NK-92 treated with Interleukin-12 subunit alpha and Interleukin-12 subunit beta, amount 100 ng/mL, for 24 hours (cell line): ENCODE measurements at regions not wholly inside any gene's neighbourhood (a gene's known extent, or its start where the extent isn't known, plus 50 kb on each side); places are given as distances from the start of the nearest gene placed in this dataset.

Source experiments
- DNase-seq: peaks from one replicate; lab custom pipeline; 2025; lab: John Stamatoyannopoulos, UW

DNA sequence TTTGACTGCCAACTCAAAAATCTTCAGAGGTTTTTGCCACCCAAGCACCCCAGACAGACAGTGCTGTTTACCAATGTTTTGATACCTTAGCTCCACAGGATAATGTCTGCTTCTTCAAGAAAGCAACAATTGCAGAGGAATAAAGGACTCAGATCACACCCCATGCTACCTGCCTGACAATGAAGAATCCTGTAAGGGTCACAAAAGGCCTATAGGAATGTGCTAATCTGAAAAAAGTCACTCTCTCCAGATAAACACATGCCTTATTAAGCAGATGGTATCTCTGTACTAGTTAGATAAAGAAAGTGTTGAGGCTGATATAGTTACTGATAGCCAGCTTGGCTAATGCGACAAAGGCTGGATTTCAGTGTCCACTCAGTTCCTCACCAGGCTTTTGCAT lies 1076.7 kb upstream of the SORCS1 start:
- DNase-seq: no peak

DNA sequence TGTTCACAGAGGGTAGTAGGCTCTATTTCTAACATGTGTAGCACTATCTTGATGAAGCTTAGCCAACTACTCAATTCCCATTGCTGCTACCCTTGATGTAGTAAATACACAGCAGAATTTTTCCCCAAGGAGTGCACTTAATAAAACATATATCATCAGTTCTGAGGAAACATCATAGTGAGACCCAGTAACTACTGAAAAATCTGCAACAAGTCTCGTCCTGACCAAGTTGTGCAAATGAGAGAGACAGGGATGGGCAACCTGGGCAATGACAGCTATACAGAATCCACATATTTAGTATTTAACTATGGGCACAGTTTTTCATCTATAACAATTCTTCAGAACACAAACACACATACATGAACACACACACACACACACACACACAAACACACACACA lies 1073.8 kb upstream of the SORCS1 start:
- no peak for DNase-seq

DNA sequence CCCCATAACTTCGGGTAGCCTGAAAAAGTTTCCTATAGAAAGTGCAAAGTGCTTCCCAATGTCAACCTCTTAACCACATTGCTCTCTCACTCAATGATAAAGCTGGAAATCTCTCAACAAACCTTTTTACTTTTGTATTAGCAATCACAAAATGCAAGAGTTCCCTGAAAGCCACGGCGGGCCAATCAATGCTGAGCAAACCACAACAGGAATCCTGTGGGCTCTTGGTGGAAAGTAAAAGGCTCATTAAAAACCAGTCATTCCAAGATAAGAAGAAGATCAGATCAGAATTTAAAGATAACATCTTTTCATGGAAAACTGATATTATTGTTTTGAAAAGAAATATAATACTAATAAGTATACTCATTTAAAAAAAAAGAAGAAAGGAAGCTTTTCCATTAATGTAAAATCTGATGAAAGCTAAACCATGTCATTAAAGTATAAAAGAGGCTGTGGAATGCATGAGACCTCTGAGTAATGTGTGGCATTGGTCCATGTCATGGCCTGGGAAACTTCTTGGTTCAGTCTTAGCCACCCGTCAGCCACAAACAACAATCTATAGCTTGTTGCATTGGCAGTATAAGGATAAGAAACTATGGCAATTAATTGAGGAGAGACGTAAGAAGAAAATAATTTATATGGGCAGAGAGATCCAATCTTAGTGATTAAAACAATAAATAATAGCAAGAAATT lies 1066.1 kb upstream of the SORCS1 start:
- DNase-seq: no peak

DNA sequence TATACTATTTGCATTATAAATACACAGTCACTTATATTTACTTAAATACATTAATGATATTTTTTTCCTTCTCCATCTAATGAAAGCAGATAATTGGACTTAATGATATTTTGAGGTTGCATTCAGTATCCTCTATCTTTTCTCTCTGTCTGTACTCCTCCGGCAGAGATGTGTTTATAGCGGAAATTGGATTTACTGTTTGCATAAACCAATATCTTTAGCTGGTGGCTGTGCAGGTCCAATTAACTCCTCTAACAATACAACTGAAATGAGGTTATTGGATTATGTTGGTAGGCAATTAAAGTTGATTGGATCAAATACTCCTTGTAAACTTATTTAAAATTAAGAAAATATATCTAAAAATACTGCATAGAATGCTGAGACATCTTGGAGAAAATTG lies 1044.2 kb upstream of the SORCS1 start:
- DNase-seq: no peak

DNA sequence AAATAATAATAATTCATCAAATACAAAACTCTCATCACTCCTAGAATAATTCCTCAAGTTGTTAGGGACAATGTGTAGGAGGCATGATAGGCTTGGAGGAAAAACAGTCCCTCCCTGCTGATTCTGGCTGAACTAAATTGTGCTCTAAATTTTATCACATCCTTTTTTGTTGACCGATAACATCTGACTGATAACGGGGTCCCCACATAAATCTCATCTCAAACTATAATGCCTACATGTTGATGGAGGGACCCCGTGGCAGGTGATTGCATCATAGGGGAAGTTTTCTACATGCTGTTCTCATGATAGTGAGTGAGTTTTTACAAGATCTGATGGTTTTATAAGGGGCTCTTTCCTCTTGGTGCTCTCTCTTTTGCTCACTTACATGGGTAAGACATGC lies 1043.5 kb upstream of the SORCS1 start:
- no peak for DNase-seq

DNA sequence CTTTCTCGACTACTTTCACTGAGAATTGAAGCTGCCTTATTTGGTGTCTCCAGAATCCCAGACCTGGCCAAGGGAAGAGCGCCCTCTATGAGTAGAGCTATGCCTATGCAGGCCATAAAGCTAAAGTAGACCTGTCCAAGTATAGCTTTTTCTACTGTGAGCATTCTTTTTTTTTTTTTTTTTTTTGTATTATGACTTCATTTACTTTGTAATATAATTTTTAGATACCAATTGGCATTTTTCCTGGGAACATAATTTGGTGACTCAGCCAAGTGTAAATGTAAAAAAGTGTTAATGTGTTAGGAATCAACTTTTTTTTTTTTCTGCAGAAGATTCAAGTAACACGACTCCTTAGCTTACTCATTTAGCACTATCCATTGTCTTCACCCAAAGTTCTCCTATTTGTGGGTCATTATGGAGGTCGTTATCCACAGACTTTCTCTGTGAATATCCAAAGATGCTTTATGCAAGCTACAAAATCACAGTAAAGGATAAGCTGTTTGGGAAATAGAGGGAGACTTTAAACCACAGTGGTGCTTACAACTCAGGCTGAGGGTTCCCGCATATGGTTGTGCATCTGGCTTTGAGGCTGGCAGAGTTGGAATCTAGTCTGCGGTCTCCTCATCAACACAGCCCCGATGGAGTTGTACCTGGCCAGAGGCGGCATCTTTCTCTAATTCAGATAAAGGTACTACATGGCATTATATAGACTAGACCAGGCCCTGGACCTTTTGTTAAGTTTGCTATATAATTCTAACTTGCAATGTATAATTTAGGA lies 1040.2 kb upstream of the SORCS1 start:
- no peak for DNase-seq

DNA sequence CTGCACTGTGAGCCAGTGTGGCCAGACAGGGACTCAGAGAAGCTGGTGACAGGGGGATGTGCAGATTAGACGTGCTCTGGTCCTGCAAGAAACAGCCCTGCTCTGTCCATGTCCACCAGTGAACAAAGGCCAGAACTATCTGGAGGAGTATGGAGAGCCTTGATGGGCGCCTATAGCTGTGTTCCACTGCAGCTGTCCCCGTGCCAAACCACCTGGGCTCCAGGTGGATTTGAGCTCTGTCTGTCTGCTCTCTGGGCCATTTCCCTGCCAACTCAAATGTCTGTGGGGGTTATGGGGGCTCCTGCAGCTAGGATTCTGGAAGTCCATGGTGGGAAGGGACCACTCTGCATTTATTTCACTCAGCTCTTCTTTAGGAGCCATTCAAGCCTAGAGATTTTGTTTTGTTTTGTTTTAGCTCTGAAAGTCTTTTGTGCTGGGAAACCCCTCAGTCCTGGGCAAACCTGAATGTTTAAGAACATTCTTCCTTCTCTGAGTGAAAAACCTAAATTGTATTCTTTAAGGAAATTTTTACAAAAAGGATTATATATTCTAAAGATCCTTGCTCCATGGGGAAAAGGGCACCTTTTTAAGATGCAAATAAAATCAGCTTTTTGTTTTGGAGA lies 1039.5 kb upstream of the SORCS1 start:
- no peak for DNase-seq

DNA sequence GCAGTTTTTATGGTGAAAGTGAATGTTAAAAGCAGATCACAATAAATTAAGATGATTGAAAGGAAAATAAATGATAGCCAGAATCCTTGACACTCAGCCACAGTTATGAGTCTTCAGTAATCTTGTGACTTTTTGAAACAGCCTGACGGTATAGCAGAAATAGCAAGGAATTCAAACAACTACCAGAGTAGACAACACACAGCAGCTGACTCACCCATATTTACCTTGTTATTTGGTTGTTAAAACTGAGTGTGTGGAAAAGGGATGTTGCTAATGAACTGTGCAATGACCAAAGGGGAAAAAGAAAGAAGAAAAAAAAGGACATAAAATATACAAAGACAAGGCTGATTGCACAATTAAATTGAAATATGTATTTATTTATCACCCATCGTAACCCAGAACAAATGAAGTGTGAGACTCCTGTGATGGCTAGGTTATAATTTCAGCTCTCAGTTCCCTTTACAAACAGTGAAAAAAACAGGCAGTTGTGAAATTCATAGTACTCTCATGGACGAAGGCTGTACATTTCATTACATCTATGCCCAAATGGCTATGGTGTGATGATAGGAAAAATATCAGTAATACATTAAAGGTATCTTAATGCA lies 1023.0 kb upstream of the SORCS1 start:
- DNase-seq: no peak

DNA sequence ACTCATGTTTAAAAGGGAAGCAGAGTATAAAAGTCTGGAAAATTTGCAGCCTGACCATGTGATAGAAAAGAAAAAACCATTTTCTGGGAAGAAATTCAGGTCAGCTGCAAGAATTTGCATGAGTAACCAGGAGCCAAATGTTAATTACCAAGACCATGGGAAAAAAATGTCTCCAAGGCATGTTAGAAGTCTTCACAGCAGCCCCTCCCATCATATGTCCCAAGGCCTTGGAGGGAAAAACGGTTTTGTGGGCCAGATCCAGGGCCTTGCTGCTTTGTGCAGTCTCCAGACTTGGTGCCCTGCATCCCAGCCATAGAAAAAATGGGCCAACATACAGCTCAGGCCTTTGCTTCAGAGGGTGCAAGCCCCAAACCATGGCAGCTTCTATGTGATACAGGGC lies 1019.6 kb upstream of the SORCS1 start:
- DNase-seq: no peak

DNA sequence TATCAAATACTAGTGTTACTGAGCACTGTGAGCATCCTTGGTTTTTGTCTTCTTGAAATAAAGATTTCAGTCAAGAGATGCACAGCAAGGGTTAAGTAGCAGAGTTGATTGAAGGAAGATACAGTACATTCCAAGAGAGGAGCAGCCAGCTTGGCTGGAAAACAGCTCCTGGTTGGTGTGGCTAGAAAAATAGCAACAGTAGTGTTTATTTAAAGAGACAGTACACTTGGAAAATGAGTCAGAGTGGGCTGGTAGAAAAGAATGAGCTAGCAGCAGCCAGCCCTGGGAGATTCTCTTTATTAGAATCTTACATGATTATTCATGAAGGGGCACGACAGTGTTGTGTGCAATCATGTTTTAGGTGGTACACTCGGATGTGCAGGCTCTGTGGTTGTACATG lies 1016.4 kb upstream of the SORCS1 start:
- DNase-seq: no peak

DNA sequence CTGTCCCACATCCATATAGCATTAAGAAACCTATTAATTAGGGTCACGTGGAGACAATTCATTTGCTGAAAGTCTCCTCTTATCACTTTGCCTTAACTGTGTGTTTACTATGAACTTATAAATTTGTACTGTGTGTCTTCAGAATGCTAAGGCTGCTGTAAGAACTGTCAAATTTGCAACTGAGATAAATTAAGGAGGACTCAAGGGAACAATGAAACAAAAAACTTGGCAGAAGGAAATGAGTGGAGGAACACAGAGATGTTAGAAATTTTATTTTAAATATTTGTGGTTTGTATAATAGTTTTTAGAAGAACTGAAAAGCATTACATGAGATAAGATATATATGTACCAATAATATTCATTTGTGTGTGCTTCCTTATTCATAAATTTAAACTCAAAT lies 1005.3 kb upstream of the SORCS1 start:
- DNase-seq: no peak

DNA sequence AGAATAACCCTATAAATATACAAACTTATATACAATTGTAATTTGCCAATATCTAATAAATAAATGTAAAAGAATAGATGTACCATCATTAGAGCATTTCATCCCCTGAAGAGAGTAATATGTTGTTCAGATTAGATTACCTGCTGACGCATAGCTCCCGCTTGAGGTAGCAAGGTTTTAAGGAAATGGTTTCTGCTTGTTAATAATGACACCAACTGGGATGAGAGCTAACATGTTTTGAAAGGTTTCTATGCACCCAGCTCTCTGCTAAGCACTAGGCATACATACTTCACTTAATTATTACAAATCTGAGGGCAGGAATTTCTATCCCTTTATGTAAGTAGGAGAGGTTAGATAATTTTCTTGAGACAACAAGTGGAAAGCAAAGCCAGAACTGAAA lies 1003.3 kb upstream of the SORCS1 start:
- no peak for DNase-seq

DNA sequence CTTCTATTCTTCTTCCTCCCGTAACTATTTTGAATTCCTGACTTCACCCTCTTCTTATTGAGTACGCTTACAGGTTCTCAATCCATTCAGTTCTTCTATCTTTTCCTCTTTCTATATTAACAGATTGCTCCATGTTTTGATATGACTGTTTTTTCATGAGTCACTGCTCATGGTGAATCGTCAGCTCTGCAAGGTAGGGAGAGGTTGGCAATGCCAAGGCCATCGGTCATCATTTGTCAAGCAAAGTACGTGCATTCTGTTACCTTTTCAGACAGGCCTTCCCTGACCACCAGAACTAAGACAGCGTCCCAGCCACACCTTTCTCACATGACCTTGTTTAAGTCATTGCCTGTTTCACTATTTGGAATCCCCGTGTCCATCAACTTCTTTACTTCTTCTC lies 1001.9 kb upstream of the SORCS1 start:
- DNase-seq: no peak

DNA sequence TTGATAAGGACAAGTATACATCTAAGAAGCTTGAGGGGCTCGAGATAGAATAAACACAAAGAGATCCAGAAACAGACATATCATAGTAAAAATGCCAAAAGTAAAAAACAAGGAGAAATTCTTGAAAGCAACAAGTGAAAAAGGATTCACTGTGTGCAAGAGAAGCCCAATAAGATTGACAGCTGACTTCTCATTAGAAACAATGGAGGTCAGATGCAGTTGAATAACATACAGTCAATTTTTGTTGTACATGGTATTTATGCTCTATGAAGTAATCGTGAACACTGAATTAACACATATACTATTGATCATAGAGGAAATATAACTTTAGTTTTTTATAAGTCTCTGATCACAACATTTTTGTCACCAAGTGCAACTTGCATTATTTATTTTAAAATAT lies 982.8 kb upstream of the SORCS1 start:
- no peak for DNase-seq

DNA sequence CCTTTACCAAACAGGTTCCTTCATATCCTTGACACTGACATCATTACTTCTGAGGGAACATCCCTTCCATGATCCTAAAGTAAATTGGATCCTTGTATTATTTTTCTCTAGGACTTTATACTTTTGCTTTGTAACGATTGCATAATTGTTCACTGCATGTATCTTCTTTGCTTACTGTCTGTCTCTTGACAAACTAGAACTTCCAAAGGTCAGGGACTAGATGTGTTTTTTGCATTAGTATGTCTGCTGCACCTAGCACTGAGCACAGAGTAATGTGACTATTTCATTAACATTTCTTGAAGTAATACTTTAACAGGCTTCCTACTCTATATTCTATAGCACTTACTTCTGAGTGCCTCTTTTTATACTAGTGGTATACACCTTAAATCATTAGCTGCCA lies 976.6 kb upstream of the SORCS1 start:
- no peak for DNase-seq

DNA sequence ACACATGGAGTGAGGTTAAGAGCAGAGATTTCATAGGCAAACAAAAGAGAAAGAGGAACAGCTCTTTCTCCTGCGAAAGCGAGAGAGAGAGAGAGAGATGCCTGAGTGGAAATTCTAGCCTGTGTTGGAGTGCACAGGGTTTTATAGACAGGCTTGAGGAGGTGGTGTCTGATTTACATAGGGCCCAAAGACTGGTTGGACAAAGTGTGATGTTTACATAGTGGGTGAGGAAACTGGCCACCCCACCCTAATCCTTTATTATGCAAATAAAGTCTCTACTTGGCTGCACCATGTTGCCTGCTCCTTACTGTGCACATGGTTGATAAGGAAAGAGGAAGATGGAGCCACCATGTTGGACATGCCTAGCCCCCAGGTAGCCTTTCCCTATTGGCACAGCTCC lies 967.8 kb upstream of the SORCS1 start:
- DNase-seq: no peak

DNA sequence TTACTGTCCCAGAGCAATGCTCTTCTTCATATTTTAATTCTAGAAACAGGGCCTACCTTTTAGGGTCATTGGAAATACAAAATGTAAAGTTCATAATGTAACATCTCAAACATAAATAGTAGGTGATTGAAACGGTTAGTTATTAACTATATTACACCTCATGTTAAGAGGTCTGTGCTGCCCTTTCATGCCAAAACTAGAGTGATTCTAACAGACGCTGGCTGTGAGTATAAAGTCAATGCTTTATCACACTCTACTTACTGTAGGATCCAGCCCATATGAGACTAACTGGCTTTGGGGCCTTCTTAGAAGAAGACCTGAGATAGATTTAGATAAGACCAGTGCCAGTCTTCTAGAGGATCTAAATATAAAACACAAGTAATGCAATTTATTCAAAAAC lies 966.1 kb upstream of the SORCS1 start:
- no peak for DNase-seq

DNA sequence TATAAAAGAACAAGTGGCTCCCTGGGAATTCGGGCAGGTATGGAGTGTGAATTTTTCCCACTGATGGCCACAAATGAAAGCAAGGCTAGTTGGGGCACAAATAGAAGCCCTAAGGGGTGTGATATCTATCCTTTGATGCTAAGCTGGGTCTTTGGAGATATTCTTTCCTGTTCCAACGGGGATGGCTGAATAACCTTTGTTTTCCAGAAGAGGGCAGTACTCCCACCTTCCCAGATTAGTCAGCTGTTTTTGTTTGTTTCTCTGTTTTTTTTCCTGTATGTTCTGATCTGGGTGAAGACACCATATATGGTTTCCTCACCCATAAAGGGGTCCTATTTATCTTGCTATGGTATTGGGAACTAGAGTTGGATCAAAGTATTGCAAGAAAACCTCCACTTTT lies 947.7 kb upstream of the SORCS1 start:
- no peak for DNase-seq

DNA sequence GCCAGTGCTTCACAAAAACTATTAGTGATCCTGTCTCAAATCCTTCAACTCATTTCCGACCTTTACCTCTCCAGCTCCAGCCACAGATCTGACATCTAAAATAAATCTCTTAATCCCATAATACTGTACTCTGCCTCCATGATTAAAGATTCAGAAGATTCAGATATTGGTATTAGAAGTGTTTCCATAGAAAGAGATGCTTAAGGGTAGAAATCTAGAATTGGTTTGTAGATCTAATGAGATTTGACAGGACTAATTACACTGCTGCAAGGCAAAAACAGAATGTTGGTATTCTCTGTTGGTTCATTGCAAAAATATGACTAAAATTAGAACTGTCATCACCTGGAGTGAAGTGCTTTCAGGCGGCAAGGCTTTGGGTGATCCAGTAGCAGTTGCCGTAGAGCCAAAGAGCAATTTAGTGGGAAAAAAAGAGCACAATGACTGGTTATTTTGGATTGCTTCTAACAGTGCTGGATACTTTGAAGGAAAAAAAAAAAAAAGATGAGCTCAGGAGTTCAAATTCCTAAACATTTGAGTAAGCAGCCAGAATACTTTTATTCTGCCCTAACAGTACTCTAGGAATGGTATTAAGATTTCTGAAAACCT lies 940.1 kb upstream of the SORCS1 start:
- no peak for DNase-seq

DNA sequence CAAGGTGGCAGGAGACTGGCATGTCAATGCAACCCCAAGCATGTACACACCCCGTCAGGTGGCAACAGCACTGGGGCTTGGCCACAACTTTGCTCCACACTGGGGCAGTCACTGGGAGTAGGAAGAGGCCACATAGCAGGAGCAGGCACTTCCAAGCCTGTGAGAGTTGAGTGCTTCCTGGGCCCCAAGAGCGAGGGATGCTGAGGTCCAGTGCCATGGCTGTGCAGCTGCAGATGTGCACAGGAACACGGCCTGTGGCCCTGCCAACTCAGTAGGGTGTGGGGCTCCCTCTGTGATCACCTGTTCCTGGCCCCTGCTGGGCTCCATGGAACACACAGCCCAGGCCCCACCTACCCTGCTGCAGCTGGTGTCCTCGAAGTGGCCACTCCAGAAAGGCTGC lies 932.8 kb upstream of the SORCS1 start:
- no peak for DNase-seq

DNA sequence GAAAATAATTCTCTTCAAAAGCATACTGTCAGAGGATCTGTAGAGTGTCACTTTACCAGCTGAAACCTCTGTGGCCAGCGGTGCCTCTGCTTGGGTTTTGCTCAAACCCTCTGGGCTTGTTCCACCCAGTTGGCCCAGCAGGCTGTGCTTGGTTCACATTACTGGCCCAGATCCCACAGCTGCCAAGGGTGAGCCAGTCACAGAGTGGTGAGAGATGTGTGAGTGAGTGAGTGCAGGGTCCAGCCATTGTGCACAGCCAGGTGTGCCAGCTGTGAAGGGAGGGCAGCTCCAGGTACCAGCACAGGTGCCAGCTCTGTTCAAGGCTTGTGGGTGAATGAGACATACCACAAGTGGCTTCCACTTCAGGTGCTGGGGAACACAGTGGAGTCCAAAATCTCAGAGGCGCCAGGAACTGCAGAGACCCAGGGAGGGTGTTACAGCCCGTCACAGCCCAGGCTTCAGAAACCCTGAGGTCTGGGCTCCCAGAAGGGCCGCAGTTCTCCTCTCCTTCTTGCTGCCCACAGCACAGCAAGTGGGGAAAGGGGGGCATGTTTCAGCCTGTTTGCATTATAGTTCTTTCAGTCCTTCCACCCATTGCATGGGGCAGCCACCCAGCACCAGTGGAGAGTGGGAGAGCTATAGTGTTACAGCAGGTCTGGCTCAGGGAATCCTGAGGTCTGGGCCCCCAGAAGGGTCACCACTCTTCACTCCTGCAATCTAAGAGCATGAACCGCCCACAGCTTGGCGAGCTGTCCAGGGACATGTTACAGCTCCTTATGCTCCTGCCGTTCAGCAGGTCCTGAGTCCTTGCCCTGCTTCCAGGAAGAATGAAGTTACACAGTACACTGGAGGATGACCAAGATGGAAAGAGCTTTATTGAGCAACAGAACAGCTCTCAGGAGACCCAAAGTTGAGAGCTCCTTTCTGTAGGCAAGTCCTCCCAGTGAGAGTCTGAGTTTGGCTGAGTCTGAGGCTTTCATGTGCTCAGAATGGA lies 931.7 kb upstream of the SORCS1 start:
- DNase-seq: no peak
